Heart left ventricle (tissue), 13 donors: ENCODE measurements at regions not wholly inside any gene's neighbourhood (a gene's known extent, or its start where the extent isn't known, plus 50 kb on each side); places are given as distances from the start of the nearest gene placed in this dataset.

ENCODE experiments used
- POLR2A ChIP-seq, 2 donors: fragments of 450-650 bp; IDR thresholded peaks; one replicate each; pipeline ENCODE4 v1.6.1; 2017; ENCODE audit warnings: antibody characterized with exemption in 2 of 2, mild to moderate bottlenecking in 2 of 2, moderate library complexity in 2 of 2
- TF ChIP-seq, protein P1 (sequence below), 12 donors: fragments of 200-600 bp; sonication (generic) in 4 of 12; IDR thresholded peaks; one replicate each; pipeline versions ENCODE4 v1.5.0 to v1.8.0; 2018 to 2022; ENCODE audit warnings: antibody characterized with exemption in 12 of 12, mild to moderate bottlenecking in 5 of 12
- donor health status: ischemic (EF 13 %, LVEDD 7.1; RV severe dilation, severe dysfunction).
- donor health status: DM: no; HTN: yes; CAD: no.
- donor health status: DM: no; HTN: no; CAD: no.
- donor health status: ischemic (EF 25% LVEDD 6.9; RV normal size, moderate dysfunction).
- donor health status: ischemic (EF 25% LVEDD 5.7; RV mildly dilated, moderate dysfunction).
- donor health status: ischemic (EF 35%, LVEDD 5.7; RV mildly dilated, moderate dysfunction).
- donor health status: nonischemic (EF 11% LVEDD 7.7; RV severe dilation, severe dysfunction).
- donor health status: DM: yes; HTN: yes; CAD: no.
- donor health status: PGD.
- donor health status: ischemic (EF 29% LVEDD 5.4; RV normal size, mild dysfunction).
- donor health status: nonischemic (EF 23%, LVEDD 6.1; RV moderate dilation, normal function).

DNA sequence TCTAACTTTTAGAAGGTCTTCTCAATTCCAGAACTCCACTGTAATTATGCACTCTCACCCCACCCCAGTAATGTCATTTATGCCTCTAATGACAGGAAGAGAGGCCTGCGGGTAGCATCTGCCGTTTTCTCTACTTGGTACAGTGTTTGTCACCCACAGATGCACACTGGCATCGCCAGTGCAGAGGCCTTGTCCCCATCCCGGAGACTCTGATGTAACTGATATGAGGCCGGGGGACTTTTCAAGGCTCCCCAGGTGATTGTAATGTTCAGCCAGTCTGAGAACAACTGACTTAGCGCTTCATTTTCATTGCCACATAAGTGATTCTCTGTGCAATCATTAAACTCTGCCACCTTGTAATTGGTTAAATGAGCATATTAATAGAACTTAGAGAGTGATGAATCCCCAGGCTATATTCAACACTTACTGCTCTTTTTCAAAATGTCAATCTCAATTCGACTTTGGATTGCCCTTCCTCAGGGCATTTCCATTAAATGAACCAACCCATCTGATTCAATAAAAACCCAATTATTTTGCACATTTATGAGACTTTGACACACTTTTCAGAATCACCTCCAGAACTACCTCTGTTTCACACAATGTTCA is 113.2 kb downstream of the HERPUD2 start:
- TF ChIP-seq, protein P1, sequence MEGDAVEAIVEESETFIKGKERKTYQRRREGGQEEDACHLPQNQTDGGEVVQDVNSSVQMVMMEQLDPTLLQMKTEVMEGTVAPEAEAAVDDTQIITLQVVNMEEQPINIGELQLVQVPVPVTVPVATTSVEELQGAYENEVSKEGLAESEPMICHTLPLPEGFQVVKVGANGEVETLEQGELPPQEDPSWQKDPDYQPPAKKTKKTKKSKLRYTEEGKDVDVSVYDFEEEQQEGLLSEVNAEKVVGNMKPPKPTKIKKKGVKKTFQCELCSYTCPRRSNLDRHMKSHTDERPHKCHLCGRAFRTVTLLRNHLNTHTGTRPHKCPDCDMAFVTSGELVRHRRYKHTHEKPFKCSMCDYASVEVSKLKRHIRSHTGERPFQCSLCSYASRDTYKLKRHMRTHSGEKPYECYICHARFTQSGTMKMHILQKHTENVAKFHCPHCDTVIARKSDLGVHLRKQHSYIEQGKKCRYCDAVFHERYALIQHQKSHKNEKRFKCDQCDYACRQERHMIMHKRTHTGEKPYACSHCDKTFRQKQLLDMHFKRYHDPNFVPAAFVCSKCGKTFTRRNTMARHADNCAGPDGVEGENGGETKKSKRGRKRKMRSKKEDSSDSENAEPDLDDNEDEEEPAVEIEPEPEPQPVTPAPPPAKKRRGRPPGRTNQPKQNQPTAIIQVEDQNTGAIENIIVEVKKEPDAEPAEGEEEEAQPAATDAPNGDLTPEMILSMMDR (IDR thresholded peaks at IDR 0.05) = no peak
- no peak for TF ChIP-seq POLR2A (IDR thresholded peaks at IDR 0.05)
